CD4-positive, alpha-beta T cell treated with Interleukin-6 for 4 hours (primary cell): ENCODE measurements at regions not wholly inside any gene's neighbourhood (a gene's known extent, or its start where the extent isn't known, plus 50 kb on each side); places are given as distances from the start of the nearest gene placed in this dataset.
"Not testable (repeated sequence)": the region's sequence is repeated elsewhere in the genome, so short reads cannot be mapped to it uniquely, and the experiment has no call there.

Experiments used
- DNase-seq: peaks from one replicate; pipeline ENCODE4 v3.0.0-alpha.2; 2020; ENCODE audit warnings: mixed read lengths

DNA sequence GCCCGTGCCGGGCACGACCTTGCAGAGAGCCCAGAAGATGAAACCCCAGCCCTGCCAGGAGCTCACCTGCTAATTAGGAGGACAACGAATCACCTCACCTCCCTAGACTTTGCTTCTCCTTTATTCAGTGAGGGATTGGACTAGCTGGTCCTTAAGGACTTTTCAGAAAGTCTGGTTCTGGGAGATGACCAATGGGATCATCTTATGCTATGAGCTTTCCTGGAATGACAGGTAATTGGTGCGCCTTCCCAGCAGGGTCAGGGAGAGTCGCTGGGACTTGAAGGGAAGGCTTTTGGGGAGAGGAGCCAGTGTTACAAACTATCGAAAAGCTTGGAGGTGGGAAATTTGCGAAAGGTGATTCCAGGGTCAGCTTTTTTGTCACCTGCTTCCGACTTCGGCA, 159.1 kb downstream of the KLRB1 start:
- not testable (repeated sequence) for DNase-seq

DNA sequence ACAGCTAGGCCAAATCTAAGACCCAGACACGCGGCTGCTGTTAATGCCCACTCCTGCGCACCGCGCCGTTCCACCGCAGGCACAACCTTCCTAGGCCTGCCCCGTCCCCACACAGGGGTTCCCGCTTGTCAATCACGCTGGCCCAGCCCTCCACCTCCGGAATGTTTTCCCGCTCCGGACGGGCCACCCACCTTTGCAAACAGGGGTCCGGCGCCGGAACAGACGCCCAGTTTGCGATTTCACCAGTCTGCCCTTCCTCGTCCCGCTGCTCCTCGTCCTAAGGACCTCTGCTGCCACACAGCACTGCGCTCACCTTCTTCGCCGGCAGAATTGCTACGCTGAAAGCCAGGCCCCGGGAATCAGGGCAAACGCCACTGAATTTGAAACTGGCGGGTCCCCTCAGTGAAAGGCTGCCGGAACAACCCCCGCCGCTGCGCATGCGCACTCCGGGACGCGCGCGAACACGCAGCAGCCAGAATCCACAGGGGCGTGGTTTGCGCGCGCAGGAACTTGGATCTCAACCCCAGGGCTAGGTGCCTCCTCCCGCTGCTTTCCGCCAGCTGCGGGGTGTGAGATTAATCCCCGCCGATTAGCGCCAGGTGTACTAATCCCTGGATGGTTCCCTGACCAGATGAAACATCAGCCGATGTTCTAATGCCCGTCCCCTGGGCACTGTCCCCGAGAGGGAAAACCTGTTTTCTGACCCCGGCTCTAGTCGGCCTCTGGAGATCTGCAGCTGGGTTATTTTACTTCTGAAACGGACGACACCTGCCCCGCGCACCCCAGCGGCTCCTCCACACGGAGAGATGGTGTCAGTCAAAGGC, 159.7 kb downstream of the KLRB1 start:
- DNase-seq, result peak; percentile 92

DNA sequence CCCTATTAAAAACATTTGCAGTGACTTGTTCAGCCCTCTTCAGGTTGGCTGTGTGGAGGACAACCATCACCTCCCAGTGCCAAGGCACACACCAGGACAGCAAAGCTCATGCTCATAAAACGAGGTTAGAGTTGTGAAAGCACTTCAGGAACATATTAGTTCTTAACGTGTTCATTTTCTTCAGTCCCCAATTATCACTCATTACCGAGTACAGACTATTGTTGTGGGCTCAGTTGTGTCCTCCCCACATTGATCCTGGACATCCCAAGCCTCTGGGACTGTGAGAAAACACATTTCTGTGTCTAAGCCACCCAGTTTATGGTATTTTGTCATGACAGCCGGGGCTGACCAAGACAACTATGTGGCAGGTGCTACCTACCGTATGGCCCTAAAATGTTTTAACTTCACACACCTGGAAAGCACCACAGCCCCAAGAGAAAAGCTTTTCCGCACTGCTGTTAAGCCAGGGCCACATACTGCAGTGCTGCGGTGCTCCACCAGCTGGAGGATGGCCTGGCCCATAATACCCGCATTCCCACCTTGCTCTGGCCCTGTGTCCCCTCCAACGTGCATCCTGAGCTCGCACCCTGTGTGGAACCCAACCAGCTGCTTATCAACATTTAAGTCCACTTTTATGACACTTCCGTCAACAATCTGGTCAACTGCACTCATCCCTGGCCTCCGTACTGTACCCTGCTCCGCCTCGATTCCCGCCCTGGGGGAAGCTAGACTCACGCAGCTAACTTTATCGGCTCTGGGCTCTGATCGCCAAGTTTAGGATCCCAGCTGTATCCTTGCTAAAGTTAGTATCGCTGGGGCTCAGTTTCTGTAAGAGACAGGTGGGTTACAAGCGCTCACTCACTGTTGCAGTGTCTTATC, 160.6 kb downstream of the KLRB1 start:
- DNase-seq, result not testable (repeated sequence)

DNA sequence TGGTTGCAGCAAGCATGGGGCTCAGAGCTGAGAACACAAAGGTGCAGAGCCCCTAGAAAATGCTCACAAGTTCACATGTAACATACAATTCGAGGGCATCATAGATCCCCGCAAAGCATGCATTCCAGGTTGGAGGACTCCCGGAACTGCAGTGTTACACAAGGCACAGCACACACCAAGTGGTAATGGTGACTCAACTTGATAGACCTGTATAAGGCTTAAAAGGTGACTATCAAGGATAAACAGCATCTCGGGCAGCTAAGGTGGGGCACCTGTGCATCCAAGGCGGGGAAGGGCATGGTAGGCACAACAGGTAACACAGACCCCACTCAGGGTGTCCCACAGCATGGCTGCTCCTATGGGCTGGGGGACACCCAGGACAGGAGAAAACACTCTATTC, 167.3 kb downstream of the KLRB1 start:
- DNase-seq, result not testable (repeated sequence)

DNA sequence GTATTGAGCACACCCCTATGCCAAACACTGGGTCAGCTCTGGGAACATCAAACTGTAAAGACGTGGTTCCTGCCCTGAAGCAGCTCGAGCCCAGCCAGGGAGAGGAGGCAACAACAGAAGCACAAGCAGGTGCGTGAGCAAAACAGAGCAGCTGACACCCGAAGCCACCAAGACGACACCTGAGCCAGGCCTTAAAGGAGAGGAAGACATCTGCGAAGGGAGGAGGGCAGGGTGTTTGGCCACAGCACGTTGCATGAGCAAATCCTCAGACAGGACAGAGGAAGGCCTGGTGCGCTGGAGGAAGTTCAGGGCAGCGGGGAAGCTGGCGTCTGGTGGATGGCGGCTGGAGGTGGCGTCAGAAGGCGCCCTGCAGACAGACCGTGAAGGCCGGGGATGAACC, 172.0 kb downstream of the KLRB1 start:
- DNase-seq, result not testable (repeated sequence)

DNA sequence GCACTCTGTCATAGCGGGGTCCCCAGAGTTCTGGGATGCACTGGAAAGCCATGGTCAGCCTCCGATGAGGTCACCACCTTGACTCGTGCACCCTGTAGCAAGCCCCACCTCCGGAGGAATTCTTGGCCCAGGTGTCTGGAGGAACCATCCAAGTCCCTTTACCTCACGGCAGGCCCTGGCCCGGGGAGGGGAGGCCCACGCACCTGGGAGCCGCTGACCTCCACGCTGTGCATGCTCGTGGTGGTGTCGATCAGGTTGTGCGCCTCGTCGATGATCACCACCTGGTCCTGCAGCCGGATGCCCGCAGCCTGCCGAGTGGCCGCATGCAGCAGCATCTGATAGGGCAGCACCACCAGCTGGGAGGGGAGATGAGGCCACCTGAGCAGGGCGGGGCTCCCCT, 177.3 kb downstream of the KLRB1 start:
- not testable (repeated sequence) for DNase-seq

DNA sequence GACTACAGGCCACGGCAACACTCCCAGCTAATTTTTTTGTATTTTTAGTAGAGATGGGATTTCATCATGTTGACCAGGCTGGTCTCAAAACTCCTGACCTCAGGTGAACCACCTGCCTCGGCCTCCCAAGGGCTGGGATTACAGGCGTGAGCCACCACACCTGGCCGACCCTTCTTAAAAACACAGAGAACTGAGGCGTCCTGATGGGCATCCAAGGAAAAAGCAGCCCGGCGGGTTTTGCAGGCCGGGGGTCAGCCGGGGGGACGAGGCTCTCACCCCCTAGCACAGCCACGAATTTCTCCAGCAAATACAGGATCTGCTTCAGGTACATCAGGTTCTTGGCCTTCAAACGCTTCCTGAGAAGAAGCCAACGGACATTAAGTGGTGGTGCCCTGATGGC, 178.9 kb downstream of the KLRB1 start:
- not testable (repeated sequence) for DNase-seq

DNA sequence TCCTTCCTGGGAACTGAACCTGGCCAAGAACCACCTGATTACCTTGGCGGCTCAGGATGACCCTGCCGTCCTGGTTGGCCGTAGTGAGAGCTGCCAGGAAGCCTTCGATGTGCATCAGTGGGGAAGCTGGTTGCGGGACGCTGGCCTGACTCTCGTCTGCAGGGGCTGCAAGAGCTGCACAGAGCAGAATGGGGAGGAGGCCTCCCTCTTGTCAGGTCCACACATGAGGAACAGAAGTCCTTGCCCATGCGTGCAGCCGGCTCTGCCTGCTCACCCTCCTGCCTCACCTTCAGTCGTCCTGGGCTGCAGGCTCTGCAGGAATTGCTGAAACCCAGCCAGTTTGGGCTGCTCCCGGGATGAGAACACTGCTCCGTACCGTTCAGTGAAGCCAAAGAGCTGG, 182.3 kb downstream of the KLRB1 start:
- not testable (repeated sequence) for DNase-seq

DNA sequence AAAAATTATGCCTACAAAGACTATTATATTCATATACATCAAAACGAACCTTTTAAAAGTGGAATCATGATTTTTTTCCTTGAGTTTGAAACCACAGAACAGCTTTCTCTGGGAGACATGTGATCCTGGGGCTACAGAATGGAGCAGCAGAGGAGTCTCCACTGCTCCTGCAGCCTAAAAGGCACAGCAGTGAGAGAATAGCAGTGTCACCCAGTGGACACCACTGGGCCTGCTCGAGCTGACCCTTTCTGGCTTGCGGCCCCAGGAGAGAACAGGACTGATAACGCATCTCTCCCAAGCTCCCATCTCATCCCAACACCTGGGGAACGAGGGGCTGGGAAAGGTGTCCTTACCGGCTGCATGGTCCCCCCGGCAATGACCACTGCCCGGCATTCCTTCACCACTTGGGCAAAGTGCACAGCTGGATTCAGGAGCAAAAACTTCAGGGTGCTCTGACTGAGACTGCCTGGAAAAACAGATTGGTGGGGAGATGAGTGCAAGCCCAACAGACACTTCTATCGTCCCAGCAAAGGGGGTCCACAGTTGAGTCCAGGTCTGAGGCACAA, 183.5 kb downstream of the KLRB1 start:
- not testable (repeated sequence) for DNase-seq

DNA sequence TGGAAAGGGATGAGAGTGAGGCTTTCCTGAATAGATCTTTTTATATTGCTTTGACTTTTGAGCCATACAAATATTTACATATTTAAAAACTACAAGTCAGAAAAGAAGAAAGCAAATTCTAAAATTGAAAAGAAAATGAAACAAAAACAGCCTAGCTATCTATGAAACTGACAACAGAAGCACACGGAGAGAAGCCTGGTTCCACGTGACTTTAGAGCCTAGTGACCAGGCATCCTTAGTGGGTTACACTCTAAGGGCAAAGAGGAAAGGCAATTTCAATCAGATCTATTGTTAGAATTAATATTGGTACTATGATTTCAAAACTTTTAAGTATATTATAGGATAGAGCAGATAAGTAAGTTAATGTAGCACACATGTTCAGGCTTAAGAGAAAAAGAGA, 185.0 kb downstream of the KLRB1 start:
- not testable (repeated sequence) for DNase-seq

DNA sequence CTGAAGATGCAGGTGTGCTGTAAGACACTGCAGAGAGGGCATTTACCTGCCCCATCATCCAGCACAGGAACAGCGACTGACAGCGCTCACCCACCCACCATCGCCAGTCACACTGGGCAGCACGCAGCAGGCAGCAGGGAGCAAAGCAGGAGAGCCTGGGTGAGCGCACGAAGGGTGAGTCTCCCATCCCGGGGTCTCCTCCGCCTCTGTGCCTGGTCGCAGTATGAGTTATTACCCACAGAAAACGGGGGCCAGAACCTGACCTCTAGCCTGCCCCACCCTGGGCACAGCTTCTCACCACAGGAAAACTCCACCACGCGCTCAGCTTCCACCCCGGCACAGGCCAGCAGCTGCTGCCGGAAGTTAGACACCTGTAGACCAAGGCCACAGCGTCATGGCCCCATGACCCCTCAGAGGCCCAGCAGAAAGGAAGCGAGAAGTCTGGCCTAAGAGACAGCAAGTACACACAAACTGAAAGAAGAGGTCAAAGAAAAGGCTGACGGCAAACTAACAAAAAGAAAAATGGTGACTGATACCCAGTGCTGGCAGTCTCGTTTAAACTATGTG, 186.1 kb downstream of the KLRB1 start:
- DNase-seq, result not testable (repeated sequence)

DNA sequence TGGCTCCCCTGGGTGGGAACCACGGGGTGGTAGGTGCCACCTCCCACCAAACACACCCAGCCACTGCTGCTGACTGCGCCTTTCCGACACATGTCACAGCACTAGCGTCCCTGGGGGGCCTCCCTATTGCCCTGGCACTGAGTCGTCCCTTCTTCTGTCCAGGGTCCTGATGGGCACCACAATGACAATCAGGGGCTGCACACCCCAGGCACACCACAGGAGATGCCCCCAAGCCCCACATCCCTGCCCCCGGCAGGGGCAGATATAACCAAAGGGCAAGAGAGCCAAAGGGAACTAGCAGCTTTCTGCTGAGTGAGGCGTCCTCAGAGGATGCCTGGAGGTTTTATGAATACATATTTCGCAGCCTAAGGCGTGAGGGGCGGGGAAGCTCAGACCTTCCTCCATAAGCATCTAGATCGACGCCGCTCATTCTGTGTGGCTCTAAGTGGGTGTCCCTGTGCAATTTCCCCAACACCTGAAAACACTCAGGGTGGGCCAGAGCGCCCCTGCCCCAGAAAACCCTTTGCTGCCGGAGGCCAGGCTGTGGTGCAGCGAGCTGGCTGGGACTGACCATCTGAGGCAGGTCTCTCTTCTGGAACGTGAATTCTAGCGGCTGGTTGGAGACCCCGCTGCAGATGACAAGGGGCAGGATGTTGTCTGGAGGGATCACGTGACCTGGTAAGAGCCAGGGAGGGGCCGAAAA, 186.7 kb downstream of the KLRB1 start:
- not testable (repeated sequence) for DNase-seq

DNA sequence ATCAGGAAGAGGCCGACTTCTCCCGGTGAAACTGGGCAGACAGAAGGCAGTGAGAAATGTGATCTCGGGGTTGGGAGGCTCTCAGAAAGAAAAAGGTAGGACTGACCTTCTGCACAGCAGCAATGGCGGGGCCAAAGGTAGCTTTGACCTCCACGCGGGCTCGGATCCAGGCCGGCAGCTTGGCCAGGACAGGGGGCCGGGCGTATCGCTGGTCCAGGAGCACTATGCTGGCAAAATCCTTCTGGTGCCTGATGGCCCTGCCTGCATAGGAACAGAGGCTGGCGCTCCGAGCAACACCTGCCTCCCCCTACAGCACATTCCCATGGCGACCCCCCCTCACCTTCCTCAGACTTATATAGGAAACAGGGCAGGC, 189.1 kb downstream of the KLRB1 start:
- DNase-seq, result not testable (repeated sequence)

DNA sequence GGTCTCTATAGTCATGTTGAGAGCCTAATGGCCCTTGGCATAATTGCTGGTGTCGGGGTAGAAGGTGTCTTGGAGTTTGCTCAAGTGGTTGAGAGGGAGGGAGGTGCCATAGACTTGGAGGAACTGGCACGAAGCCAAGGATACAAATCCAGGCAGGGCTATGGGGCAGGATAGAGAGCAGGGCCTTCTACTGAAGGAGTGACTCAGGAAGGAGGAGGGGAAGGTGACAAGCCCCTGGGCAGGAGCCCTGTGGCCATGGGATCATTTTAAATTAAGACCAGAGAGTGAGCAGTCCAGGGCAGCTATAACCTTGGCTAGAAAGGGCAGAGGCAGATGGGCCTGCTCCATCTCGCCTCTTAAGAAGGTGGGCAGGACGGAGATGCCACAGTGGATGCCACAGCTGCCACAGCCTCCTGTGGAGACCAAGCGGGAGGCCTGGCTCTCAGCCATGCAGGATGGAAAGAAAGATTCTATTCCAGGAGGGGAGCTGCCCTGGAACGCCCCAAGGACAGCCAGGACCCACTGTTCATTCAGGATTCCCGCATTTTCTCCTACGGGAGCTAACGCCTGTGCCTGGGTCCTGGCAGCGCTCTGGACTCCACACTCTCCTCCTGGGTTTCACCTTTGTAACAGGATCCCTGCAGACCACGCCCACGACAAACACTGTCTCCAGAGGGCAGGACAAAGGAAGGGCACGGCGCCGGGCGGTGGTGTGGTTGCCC, 189.6 kb downstream of the KLRB1 start:
- not testable (repeated sequence) for DNase-seq

DNA sequence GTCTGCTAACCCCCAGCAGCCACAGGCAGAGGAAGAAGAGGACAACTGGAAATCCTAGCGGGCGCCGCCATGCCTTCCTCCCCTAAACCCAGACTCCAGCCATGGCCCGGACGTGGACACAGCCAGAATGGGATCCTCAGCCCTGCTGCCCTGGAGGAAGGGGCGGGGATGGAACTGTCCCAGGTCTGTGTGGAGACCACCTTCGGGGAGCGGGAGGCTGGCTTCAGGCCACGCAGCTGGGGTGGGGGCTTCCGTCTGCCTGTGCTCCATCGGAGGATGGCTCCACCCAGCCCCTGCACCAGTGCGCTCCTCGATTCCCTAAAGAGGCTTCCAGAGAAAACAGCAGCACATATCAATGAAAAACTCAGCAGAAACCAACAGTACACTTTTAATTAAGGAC, 190.4 kb downstream of the KLRB1 start:
- DNase-seq, result not testable (repeated sequence)

DNA sequence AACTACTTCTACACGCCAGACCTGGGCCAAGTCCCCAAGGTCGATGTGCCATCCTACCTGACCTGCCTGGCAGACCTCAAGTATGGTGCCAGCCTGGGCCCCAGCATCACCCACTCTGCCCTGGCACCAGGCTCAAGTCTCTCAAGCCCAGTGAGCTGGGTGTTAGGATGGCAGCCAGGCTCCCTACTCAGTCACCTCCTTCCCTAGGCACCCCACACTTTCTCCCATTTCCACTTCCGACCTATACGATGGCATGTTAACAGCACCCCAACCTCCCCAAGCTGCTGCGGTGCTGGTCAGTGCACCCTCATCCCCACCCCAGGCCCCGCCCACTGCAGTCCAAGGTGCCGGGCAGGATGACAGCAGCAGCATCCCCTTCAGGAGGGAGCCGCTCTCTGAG, 191.4 kb downstream of the KLRB1 start:
- DNase-seq, result not testable (repeated sequence)

DNA sequence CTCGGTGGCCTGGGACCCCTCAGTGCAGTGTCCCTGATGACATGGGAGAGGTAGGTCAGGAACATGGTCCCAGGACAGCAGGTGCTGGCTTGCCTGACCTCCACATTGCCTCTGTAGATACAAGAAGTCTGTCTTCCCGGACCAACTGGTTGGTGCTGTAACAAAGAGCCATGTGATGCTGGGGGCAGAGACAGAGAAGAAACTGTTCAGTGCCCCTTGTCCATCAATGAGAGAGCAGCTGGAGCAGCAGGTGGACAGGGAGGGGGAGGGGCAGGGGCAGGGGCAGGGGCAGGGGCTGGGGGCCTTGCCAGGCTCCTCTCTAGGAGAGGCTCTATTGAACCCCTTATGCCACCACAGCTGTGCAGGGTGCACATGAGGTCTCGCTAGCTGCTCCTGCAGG, 191.8 kb downstream of the KLRB1 start:
- not testable (repeated sequence) for DNase-seq

DNA sequence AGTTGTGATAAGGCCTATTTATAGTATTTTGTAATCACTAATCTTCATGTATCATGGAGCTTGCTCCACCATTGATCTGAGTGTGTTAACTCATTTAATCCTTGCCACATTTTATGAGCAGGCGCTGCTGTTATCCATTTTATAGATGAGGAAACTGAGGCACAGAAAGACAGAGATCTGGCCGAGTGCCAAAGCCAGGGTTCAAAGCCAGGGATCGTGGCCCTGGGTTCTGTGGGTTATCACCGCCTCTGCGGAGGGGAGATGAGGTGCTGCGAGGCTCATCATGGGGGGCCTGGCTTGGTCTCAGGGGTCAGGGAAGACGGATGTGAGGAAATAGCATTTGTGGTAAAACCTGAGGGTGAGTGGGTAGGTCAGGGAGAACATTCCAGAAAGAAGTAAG, 193.9 kb downstream of the KLRB1 start:
- not testable (repeated sequence) for DNase-seq

DNA sequence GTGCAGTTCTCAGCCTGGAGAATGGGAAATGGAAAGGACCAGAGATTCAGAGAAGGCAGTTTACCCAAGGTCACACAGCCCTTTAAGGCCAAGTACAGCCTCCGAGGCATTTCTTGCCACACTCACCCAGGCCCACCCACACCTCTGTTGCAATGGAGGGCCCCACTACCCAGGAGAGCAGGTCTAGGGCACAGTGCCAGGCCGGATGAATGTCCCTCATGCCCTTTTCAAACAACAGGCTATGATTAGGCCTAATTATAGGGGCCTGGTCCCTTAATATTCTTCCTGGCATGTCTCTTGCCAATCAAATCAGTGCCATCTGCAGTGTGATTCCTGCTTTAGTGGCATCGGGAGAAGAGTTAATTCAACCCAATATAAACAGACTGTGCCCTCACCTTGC, 195.3 kb downstream of the KLRB1 start:
- DNase-seq, result not testable (repeated sequence)

DNA sequence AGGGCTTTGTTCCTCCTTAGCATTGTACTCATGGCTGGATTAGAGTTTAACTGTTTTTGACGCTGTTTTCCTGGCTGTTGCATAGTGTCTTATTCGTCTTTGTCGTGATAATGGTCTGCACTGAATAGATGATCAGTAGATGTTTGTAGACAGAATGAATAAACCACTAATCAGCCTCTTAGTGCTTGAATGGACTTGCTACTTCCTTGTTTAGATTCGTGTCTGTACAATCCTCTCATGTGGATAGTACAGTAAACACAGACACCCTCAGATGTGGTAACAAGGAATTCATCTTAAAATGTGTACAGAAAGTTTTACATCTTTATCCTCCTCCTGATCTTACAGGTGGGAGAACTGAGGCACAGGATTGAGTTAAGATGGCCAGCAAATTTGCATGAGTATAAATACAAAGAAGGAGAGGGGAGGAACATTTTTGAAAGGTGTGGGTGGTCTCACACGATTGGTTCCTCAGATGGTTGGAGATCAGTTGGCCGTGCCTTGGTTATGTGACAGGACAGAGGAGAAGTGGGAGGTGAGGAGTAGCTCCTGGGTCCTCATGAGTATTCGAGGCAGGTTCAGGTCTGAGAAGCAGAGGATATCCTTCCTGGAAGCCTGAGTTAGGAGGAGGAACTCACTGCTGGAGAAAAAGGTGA, 196.0 kb downstream of the KLRB1 start:
- not testable (repeated sequence) for DNase-seq

DNA sequence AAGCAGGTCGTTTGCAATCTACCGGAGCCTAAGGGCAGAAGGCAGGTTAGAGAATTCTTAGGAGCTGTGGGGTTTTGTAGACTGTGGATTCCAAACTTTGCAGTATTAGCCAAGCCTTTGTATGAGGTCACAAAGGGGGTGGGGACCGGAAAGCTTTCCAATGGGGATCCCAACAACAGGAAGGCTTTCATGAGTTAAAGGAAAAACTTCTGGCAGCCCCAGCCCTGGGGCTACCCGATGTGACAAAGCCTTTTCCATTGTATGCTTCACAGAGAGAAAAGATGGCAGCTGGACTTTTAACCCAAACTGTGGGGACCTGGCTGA, 199.2 kb upstream of the PZP start:
- DNase-seq, result not testable (repeated sequence)
